ENCODE measurements at regions not wholly inside any gene's neighbourhood (a gene's known extent, or its start where the extent isn't known, plus 50 kb on each side); places are given as distances from the start of the nearest gene placed in this dataset.

GRCh38 chr11:130804306-130805076, 111.8 kb downstream of the SNX19 start:
- DNase-seq (ENCODE audit: low spot score) = peak; percentile 45

DNA sequence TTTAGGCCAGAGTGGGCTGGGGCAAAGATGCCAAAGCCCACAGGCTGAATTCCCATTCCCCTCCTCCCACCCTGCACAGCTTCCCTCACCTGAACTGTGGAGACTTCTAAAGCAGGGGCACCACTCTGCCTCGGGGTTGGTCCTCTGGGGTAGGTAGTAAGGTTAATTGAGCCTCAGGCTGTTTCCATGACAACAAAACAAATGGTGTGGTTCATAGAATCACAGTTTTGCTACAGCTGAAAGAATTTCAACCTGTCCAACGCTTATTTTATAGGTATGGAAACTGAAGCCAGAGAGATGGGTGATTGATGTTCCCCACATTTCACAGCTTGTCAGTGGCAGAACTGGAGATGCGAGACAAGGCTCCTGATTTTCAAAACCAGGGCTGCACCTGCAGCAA, 109.5 kb downstream of the SNX19 start:
- peak; percentile 28 for DNase-seq (ENCODE audit: low spot score)

DNA sequence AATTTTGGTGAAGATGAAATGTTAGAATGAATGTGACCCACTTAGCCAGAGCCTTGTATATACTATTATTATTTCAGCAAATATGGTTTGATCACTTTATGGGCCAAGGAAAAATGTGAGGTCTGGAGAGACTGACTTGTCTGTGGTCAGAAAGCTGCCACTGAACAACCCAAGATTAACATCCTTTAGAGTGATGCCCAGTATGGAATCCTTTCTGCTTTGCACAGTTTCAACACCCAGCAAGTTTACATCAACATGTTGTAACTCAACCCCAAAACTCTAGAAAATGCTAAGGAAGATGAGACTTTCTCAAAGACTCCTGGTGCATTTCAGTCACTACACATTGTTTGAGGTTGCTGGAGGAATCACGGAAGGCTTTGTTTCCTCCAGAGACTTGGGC, 107.7 kb downstream of the SNX19 start:
- DNase-seq (ENCODE audit: low spot score) = peak; percentile 4

DNA sequence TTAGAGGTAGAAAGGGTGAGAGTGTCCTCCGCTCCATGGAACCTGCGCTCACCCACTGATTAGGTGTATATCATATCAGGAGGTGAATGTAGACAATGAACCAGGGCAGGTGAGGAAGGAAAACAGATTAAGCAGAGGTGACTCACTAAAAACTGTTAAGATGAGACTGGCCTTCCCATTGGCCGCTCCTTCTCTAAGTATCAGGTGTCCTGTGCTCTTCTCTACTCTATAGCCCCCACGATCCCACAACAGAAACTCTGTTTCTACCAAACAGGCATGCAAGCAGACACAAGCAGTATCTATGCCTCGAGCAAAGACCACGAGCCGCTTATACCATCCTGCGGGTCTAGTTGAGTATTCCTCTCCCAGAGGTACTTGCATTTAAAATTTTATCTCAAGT, 103.1 kb downstream of the SNX19 start:
- DNase-seq (ENCODE audit: low spot score) = peak; percentile 12

- peak; percentile 46 for DNase-seq (ENCODE audit: low spot score)
Observed at GRCh38 chr11:130813638-130814037, 102.6 kb downstream of the SNX19 start.

- peak; percentile 34 for DNase-seq (ENCODE audit: low spot score)
Observed at GRCh38 chr11:130814440-130815096, 101.7 kb downstream of the SNX19 start.

GRCh38 chr11:130815097-130815802, 101.0 kb downstream of the SNX19 start:
- DNase-seq (ENCODE audit: low spot score) = peak; percentile 40

- DNase-seq (ENCODE audit: low spot score) = peak; percentile 31
Observed at GRCh38 chr11:130815956-130816355, 100.3 kb downstream of the SNX19 start.

GRCh38 chr11:130816546-130817329, 99.5 kb downstream of the SNX19 start:
- DNase-seq (ENCODE audit: low spot score) = no peak

GRCh38 chr11:130817330-130817944, 98.8 kb downstream of the SNX19 start:
- no peak for DNase-seq (ENCODE audit: low spot score)

DNA sequence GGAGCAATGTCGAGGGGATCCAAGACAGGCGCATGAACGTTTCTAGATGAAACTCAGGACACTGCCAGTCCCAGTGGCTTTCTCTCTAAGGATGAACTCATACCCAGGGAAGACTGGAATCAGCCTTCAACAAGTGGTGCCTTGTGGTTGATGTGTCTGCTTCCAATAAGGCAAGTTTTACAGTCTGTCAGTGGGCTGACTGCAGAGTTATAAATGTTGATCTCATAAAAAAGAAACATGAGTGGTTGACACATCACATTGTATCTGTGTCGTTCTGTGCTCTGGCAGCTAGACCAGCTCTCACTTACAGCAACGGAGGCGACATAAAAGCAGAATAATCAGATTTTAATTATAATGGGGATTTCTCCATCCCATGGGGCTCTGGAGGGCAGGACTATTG, 96.7 kb downstream of the SNX19 start:
- no peak for DNase-seq (ENCODE audit: low spot score)

Data from left forelimb (tissue), 1 donor.